ENCODE measurements at regions not wholly inside any gene's neighbourhood (a gene's known extent, or its start where the extent isn't known, plus 50 kb on each side); places are given as distances from the start of the nearest gene placed in this dataset.

- H3K4me1 Mint-ChIP-seq (ENCODE audit: insufficient read depth, unreplicated experiment), result no peaks in the 10 kb centered on the region
- H3K27me3 Mint-ChIP-seq (ENCODE audit: insufficient read depth, unreplicated experiment), result no peaks in the 10 kb centered on the region
- no TSS peak for BruUV-seq (replicated peaks)
- no peak overlapping the region for H3K27ac Mint-ChIP-seq (ENCODE audit: low read depth, unreplicated experiment)
- no peak overlapping the region for H3K4me3 Mint-ChIP-seq (ENCODE audit: unreplicated experiment)
- H3K36me3 Mint-ChIP-seq (ENCODE audit: insufficient read depth, unreplicated experiment), result no peaks in the 10 kb centered on the region
- POLR2A ChIA-PET, result no interaction called here
- CTCF ChIA-PET, result interaction anchor here (0.6 to 2.3 kb wide), 3 partner anchors 33 to 52 kb away, joined by 3 to 7 read pairs (median 3); no protein-coding TSS in a partner anchor
- intact Hi-C loops (cut with micrococcal nuclease), result no loop called here
- no peak for DNase-seq (ENCODE audit: unreplicated experiment)
- no peak for TF ChIP-seq CTCF (IDR thresholded peaks at IDR 0.05; ENCODE audit: unreplicated experiment)
- H3K9me3 Mint-ChIP-seq (ENCODE audit: unreplicated experiment), result peaks cover 9% of the 10 kb centered on the region
Measured at GRCh38 chr10:52696232-52696631, 76.4 kb downstream of the MBL2 start.

- DNase-seq (ENCODE audit: unreplicated experiment), result no peak
- no peaks in the 10 kb centered on the region for H3K9me3 Mint-ChIP-seq (ENCODE audit: unreplicated experiment)
- CTCF ChIA-PET, result interaction anchor here (0.6 to 0.7 kb wide), 2 partner anchors 79 to 451 kb away, joined by 3 to 4 read pairs; no protein-coding TSS in a partner anchor
- no peaks in the 10 kb centered on the region for H3K4me1 Mint-ChIP-seq (ENCODE audit: insufficient read depth, unreplicated experiment)
- no peak for TF ChIP-seq CTCF (IDR thresholded peaks at IDR 0.05; ENCODE audit: unreplicated experiment)
- H3K4me3 Mint-ChIP-seq (ENCODE audit: unreplicated experiment), result no peak overlapping the region
- H3K27me3 Mint-ChIP-seq (ENCODE audit: insufficient read depth, unreplicated experiment), result no peaks in the 10 kb centered on the region
- POLR2A ChIA-PET, result no interaction called here
- no peaks in the 10 kb centered on the region for H3K36me3 Mint-ChIP-seq (ENCODE audit: insufficient read depth, unreplicated experiment)
- no peak overlapping the region for H3K27ac Mint-ChIP-seq (ENCODE audit: low read depth, unreplicated experiment)
- no TSS peak for BruUV-seq (replicated peaks)
- intact Hi-C loops (cut with micrococcal nuclease), result no loop called here
Measured at GRCh38 chr10:52701647-52702046, 70.9 kb downstream of the MBL2 start.

- no peak for TF ChIP-seq CTCF (IDR thresholded peaks at IDR 0.05; ENCODE audit: unreplicated experiment)
- H3K4me1 Mint-ChIP-seq (ENCODE audit: insufficient read depth, unreplicated experiment), result no peaks in the 10 kb centered on the region
- ChIA-PET CTCF (no interaction called here), POLR2A (no interaction called here)
- no peak overlapping the region for H3K4me3 Mint-ChIP-seq (ENCODE audit: unreplicated experiment)
- DNase-seq (ENCODE audit: unreplicated experiment), result no peak
- no peaks in the 10 kb centered on the region for H3K27me3 Mint-ChIP-seq (ENCODE audit: insufficient read depth, unreplicated experiment)
- BruUV-seq (replicated peaks), result no TSS peak
- no peaks in the 10 kb centered on the region for H3K36me3 Mint-ChIP-seq (ENCODE audit: insufficient read depth, unreplicated experiment)
- intact Hi-C loops (cut with micrococcal nuclease), result no loop called here
- H3K9me3 Mint-ChIP-seq (ENCODE audit: unreplicated experiment), result no peaks in the 10 kb centered on the region
- no peak overlapping the region for H3K27ac Mint-ChIP-seq (ENCODE audit: low read depth, unreplicated experiment)
Measured at GRCh38 chr10:52703451-52703850, 69.1 kb downstream of the MBL2 start.

- Mint-ChIP-seq H3K27ac (ENCODE audit: low read depth, unreplicated experiment) (no peak overlapping the region), H3K27me3 (ENCODE audit: insufficient read depth, unreplicated experiment) (no peaks in the 10 kb centered on the region), H3K4me1 (ENCODE audit: insufficient read depth, unreplicated experiment) (no peaks in the 10 kb centered on the region), H3K4me3 (ENCODE audit: unreplicated experiment) (no peak overlapping the region), H3K36me3 (ENCODE audit: insufficient read depth, unreplicated experiment) (no peaks in the 10 kb centered on the region), H3K9me3 (ENCODE audit: unreplicated experiment) (no peaks in the 10 kb centered on the region)
- no peak for DNase-seq (ENCODE audit: unreplicated experiment)
- no peak for TF ChIP-seq CTCF (IDR thresholded peaks at IDR 0.05; ENCODE audit: unreplicated experiment)
- intact Hi-C loops (cut with micrococcal nuclease), result no loop called here
- ChIA-PET POLR2A (no interaction called here), CTCF (interaction anchor here (0.7 kb wide), 1 partner anchor 37 kb away, joined by 3 read pairs; no protein-coding TSS in a partner anchor)
- BruUV-seq (replicated peaks), result no TSS peak
Measured at GRCh38 chr10:52703898-52704297, 68.7 kb downstream of the MBL2 start.

Data from MCF 10A (cell line).